ENCODE measurements at regions not wholly inside any gene's neighbourhood (a gene's known extent, or its start where the extent isn't known, plus 50 kb on each side); places are given as distances from the start of the nearest gene placed in this dataset.

- Histone ChIP-seq H3K4me3 (no peak overlapping the region), H3K27me3 (no peaks in the 10 kb centered on the region), H3K36me3 (no peaks in the 10 kb centered on the region), H3K27ac (no peak overlapping the region), H3K4me1 (no peaks in the 10 kb centered on the region), H3K9me3 (no peaks in the 10 kb centered on the region)
- DNase-seq: peak; percentile 47
- ATAC-seq: no peak
- TF ChIP-seq CTCF (IDR thresholded peaks at IDR 0.05): no peak
- intact Hi-C loops (cut with DNase I): no loop called here
Observed at GRCh38 chr2:128505150-128505490, 186.5 kb upstream of the HS6ST1 start.

- DNase-seq (peak; percentile 32), ATAC-seq (no peak)
- no peaks in the 10 kb centered on the region for H3K27me3 ChIP-seq
- H3K9me3 ChIP-seq: no peaks in the 10 kb centered on the region
- no peaks in the 10 kb centered on the region for H3K4me1 ChIP-seq
- intact Hi-C loops (cut with DNase I): no loop called here
- TF ChIP-seq CTCF (IDR thresholded peaks at IDR 0.05): no peak
- no peak overlapping the region for H3K27ac ChIP-seq
- H3K36me3 ChIP-seq: no peaks in the 10 kb centered on the region
- no peak overlapping the region for H3K4me3 ChIP-seq
Observed at GRCh38 chr2:128505575-128506526, 187.2 kb upstream of the HS6ST1 start.

- ATAC-seq: no peak
- H3K4me3 ChIP-seq: no peak overlapping the region
- no peaks in the 10 kb centered on the region for H3K36me3 ChIP-seq
- no peak for DNase-seq
- no peaks in the 10 kb centered on the region for H3K27me3 ChIP-seq
- no peak overlapping the region for H3K27ac ChIP-seq
- no peaks in the 10 kb centered on the region for H3K4me1 ChIP-seq
- no peak for TF ChIP-seq CTCF (IDR thresholded peaks at IDR 0.05)
- intact Hi-C loops (cut with DNase I): no loop called here
- H3K9me3 ChIP-seq: no peaks in the 10 kb centered on the region
Observed at GRCh38 chr2:128506534-128506933, 187.9 kb upstream of the HS6ST1 start.

- DNase-seq (peak; percentile 22), ATAC-seq (no peak)
- Histone ChIP-seq H3K9me3 (no peaks in the 10 kb centered on the region), H3K27me3 (no peaks in the 10 kb centered on the region), H3K4me3 (no peak overlapping the region), H3K36me3 (no peaks in the 10 kb centered on the region), H3K4me1 (peaks cover 7% of the 10 kb centered on the region), H3K27ac (no peak overlapping the region)
- no peak for TF ChIP-seq CTCF (IDR thresholded peaks at IDR 0.05)
- intact Hi-C loops (cut with DNase I): no loop called here
Observed at GRCh38 chr2:128510701-128511397, 192.2 kb upstream of the HS6ST1 start.

- H3K27me3 ChIP-seq: no peaks in the 10 kb centered on the region
- peaks cover 7% of the 10 kb centered on the region for H3K4me1 ChIP-seq
- ATAC-seq (no peak), DNase-seq (peak; percentile 44)
- H3K27ac ChIP-seq: no peak overlapping the region
- no peaks in the 10 kb centered on the region for H3K36me3 ChIP-seq
- TF ChIP-seq CTCF (IDR thresholded peaks at IDR 0.05): no peak
- H3K4me3 ChIP-seq: no peak overlapping the region
- intact Hi-C loops (cut with DNase I): no loop called here
- H3K9me3 ChIP-seq: no peaks in the 10 kb centered on the region
Observed at GRCh38 chr2:128511731-128512378, 193.2 kb upstream of the HS6ST1 start.
